KMS-11 (cell line): ENCODE measurements at regions not wholly inside any gene's neighbourhood (a gene's known extent, or its start where the extent isn't known, plus 50 kb on each side); places are given as distances from the start of the nearest gene placed in this dataset.
A peak's percentile ranks its signal among the peaks of the same experiment; 100 is the strongest.

Experiments used
- H2AFZ ChIP-seq: fragments of 200-600 bp; sonication (generic); 2 replicates; pipeline ENCODE4 v1.6.1; 2016; ENCODE audit warnings: antibody characterized with exemption, mixed run types, low read depth
- H3K27ac ChIP-seq: fragments of 200-600 bp; sonication (generic); 2 replicates; pipeline ENCODE4 v1.6.1; 2016; ENCODE audit warnings: mild to moderate bottlenecking, mixed run types
- H3K27me3 ChIP-seq: fragments of 200-600 bp; sonication (generic); 2 replicates; pipeline ENCODE4 v1.6.1; 2017; ENCODE audit warnings: mild to moderate bottlenecking, low read depth, mixed run types, moderate library complexity; ENCODE audit not compliant: insufficient read depth
- H3K36me3 ChIP-seq: fragments of 200-600 bp; sonication (generic); 2 replicates; pipeline ENCODE4 v1.6.1; 2017; ENCODE audit warnings: mild to moderate bottlenecking, mixed run types; ENCODE audit not compliant: insufficient read depth
- H3K4me1 ChIP-seq: fragments of 200-600 bp; sonication (generic); 2 replicates; pipeline ENCODE4 v1.6.1; 2016; ENCODE audit warnings: mild to moderate bottlenecking, low read depth, mixed run types; ENCODE audit not compliant: poor library complexity, severe bottlenecking
- H3K4me2 ChIP-seq: fragments of 200-600 bp; sonication (generic); 2 replicates; pipeline ENCODE4 v1.7.0; 2016; ENCODE audit warnings: mild to moderate bottlenecking, mixed run types
- H3K4me3 ChIP-seq: fragments of 200-600 bp; sonication (generic); IDR thresholded peaks from 2 replicates; pipeline ENCODE4 v1.6.1; 2017; ENCODE audit warnings: low read depth, low read length, mixed read lengths; ENCODE audit not compliant: insufficient read depth
- H3K79me2 ChIP-seq: fragments of 200-600 bp; sonication (generic); 2 replicates; pipeline ENCODE4 v1.6.1; 2016; ENCODE audit warnings: low read depth, mixed run types; ENCODE audit not compliant: insufficient read depth
- H3K9ac ChIP-seq: fragments of 200-600 bp; sonication (generic); 2 replicates; pipeline ENCODE4 v1.6.1; 2016; ENCODE audit warnings: mild to moderate bottlenecking, mixed run types
- H4K20me1 ChIP-seq: fragments of 200-600 bp; sonication (generic); 2 replicates; pipeline ENCODE4 v1.6.1; 2016; ENCODE audit warnings: mild to moderate bottlenecking, mixed run types; ENCODE audit not compliant: insufficient read depth
- CTCF ChIP-seq: fragments of 200-600 bp; sonication (generic); conservative IDR thresholded peaks from 2 replicates; pipeline ENCODE4 v1.6.1; 2017; ENCODE audit warnings: low read depth, mild to moderate bottlenecking, antibody characterized with exemption, low read length, moderate library complexity, mixed read lengths

GRCh38 chr3:178421069-178421468, 115.2 kb upstream of the KCNMB2 start:
- Histone ChIP-seq H3K27me3 (no peaks in the 10 kb centered on the region), H4K20me1 (no peaks in the 10 kb centered on the region), H3K4me3 (no peak overlapping the region), H3K79me2 (no peaks in the 10 kb centered on the region), H3K36me3 (no peaks in the 10 kb centered on the region), H3K27ac (no peak overlapping the region), H3K4me2 (no peak overlapping the region), H3K9ac (no peak overlapping the region), H3K4me1 (no peaks in the 10 kb centered on the region), H2AFZ (no peak overlapping the region)
- TF ChIP-seq CTCF, result no peak

DNA sequence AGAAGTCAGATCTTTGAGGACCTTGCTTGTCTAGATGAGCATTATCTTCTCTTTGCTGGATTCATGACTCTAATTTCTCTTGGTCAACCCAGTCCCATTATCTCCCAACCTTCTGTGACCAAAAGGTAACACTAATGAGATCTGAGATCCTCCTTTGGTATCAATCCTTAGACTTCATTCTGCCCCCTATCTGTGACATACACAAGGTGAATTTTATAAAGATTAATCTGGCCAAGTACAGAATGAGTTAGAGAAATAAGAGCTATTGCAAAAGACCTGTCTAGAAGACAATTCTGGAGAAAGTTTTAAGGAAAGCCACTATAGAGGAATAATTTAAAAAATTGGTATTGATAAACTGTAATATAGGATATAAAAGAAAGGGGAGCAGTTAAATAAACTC, 113.8 kb upstream of the KCNMB2 start:
- H3K36me3 ChIP-seq, result no peaks in the 10 kb centered on the region
- H3K4me3 ChIP-seq, result no peak overlapping the region
- H3K27me3 ChIP-seq, result no peaks in the 10 kb centered on the region
- no peak overlapping the region for H3K27ac ChIP-seq
- no peaks in the 10 kb centered on the region for H3K79me2 ChIP-seq
- no peak overlapping the region for H3K9ac ChIP-seq
- H2AFZ ChIP-seq, result no peak overlapping the region
- H3K4me1 ChIP-seq, result no peaks in the 10 kb centered on the region
- no peaks in the 10 kb centered on the region for H4K20me1 ChIP-seq
- no peak overlapping the region for H3K4me2 ChIP-seq
- 0 out of 2 replicates have a peak, but pooled peaks have one; percentile 17 for TF ChIP-seq CTCF

GRCh38 chr3:178428037-178428436, 108.2 kb upstream of the KCNMB2 start:
- H4K20me1 ChIP-seq, result no peaks in the 10 kb centered on the region
- no peaks in the 10 kb centered on the region for H3K27me3 ChIP-seq
- H2AFZ ChIP-seq, result no peak overlapping the region
- H3K27ac ChIP-seq, result no peak overlapping the region
- H3K36me3 ChIP-seq, result no peaks in the 10 kb centered on the region
- H3K4me1 ChIP-seq, result no peaks in the 10 kb centered on the region
- H3K4me2 ChIP-seq, result no peak overlapping the region
- H3K79me2 ChIP-seq, result no peaks in the 10 kb centered on the region
- no peak for TF ChIP-seq CTCF
- no peak overlapping the region for H3K4me3 ChIP-seq
- no peak overlapping the region for H3K9ac ChIP-seq

DNA sequence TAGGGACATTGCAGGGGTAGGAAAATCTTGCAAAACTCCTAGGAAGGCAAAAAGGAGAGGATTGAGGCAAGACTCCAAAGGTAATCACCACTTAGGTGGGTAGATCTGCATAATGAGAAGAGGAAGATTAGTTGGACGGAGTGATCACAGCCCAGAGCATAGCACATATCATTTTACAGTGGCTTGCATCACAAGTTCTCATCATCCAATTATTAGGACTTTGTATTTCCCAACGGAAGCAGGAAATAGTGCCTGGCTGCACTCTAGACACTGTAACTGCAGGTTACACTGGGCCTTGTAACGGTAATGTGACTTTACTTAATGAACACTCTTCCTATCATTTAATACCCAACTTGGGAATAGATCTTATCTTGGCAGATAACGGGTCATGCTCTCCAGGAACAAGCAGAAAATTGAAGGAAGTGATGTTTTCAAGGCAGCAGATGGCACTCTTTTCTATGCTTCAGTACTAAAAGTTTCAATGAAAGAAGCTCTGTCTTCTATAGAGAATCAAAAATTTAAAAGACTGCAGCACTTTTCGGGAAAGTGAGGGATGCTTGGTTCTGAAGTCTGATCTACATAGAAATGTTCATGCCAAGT, 101.9 kb upstream of the KCNMB2 start:
- H3K4me1 ChIP-seq, result peaks cover 40% of the 10 kb centered on the region
- TF ChIP-seq CTCF, result peak; percentile 55
- no peak overlapping the region for H3K27ac ChIP-seq
- H2AFZ ChIP-seq, result no peak overlapping the region
- no peaks in the 10 kb centered on the region for H3K27me3 ChIP-seq
- H3K4me2 ChIP-seq, result no peak overlapping the region
- H3K9ac ChIP-seq, result no peak overlapping the region
- no peak overlapping the region for H3K4me3 ChIP-seq
- H4K20me1 ChIP-seq, result no peaks in the 10 kb centered on the region
- H3K36me3 ChIP-seq, result no peaks in the 10 kb centered on the region
- H3K79me2 ChIP-seq, result no peaks in the 10 kb centered on the region
